GM23338 (cell line): ENCODE measurements at regions not wholly inside any gene's neighbourhood (a gene's known extent, or its start where the extent isn't known, plus 50 kb on each side); places are given as distances from the start of the nearest gene placed in this dataset.

Source experiments
- ATAC-seq: fragments of 200-7000 bp; cut with Tn5 transposase; 3 replicates; pipeline ENCODE4 v1.9.1; 2020
- DNase-seq: peaks from one replicate; pipeline ENCODE4 v3.0.0-alpha.2; 2015; ENCODE audit warnings: low spot score
- H2AFZ ChIP-seq: fragments of 200-600 bp; sonication (generic); 2 replicates; pipeline ENCODE4 v1.8.0; 2016; ENCODE audit warnings: antibody characterized with exemption, mild to moderate bottlenecking, moderate library complexity
- H3F3A ChIP-seq: fragments of 200-600 bp; sonication (generic); replicated peaks from 2 replicates; pipeline ENCODE4 v1.8.0; 2017; ENCODE audit warnings: antibody characterized with exemption, mixed run types, low read depth
- H3K27ac ChIP-seq: fragments of 200-600 bp; sonication (generic); 2 replicates; pipeline ENCODE4 v1.6.1; 2016; ENCODE audit warnings: low read depth
- H3K27me3 ChIP-seq: fragments of 200-600 bp; sonication (generic); 2 replicates; pipeline ENCODE4 v1.8.0; 2016; ENCODE audit warnings: mild to moderate bottlenecking, mixed run types, moderate library complexity; ENCODE audit not compliant: insufficient read depth
- H3K36me3 ChIP-seq: fragments of 200-600 bp; sonication (generic); 2 replicates; pipeline ENCODE4 v1.8.0; 2016; ENCODE audit warnings: mild to moderate bottlenecking; ENCODE audit not compliant: insufficient read depth
- H3K4me1 ChIP-seq: fragments of 200-600 bp; sonication (generic); 2 replicates; pipeline ENCODE4 v1.8.0; 2016; ENCODE audit warnings: mild to moderate bottlenecking, moderate library complexity; ENCODE audit not compliant: insufficient read depth
- H3K4me2 ChIP-seq: fragments of 200-600 bp; sonication (generic); 2 replicates; pipeline ENCODE4 v1.7.1; 2017; ENCODE audit warnings: mixed run types
- H3K4me3 ChIP-seq: fragments of 200-600 bp; sonication (generic); 2 replicates; pipeline ENCODE4 v1.6.1; 2016; ENCODE audit warnings: mixed run types
- H3K79me2 ChIP-seq: fragments of 200-600 bp; sonication (generic); replicated peaks from 2 replicates; pipeline ENCODE4 v1.8.0; 2017; ENCODE audit warnings: mild to moderate bottlenecking; ENCODE audit not compliant: insufficient read depth
- H3K9me2 ChIP-seq: fragments of 200-600 bp; sonication (generic); 2 replicates; pipeline ENCODE4 v1.8.0; 2017; ENCODE audit not compliant: insufficient read depth
- H4K20me1 ChIP-seq: fragments of 200-600 bp; sonication (generic); replicated peaks from 2 replicates; pipeline ENCODE4 v1.8.0; 2017; ENCODE audit warnings: mild to moderate bottlenecking; ENCODE audit not compliant: insufficient read depth
- H3K27ac Mint-ChIP-seq: 2 replicates; pipeline ENCODE4 v1.8.0; 2020; ENCODE audit warnings: inconsistent platforms, mild to moderate bottlenecking, moderate library complexity, mixed read lengths
- H3K27me3 Mint-ChIP-seq: 3 replicates; pipeline ENCODE4 v1.8.0; 2022; ENCODE audit warnings: low read depth, mild to moderate bottlenecking, moderate library complexity, mixed read lengths, inconsistent platforms; ENCODE audit not compliant: insufficient read depth, poor library complexity
- H3K36me3 Mint-ChIP-seq: 3 replicates; pipeline ENCODE4 v1.8.0; 2021; ENCODE audit warnings: low read depth, mild to moderate bottlenecking, inconsistent platforms, moderate library complexity, mixed read lengths
- H3K4me1 Mint-ChIP-seq: 3 replicates; pipeline ENCODE4 v1.8.0; 2020; ENCODE audit warnings: mild to moderate bottlenecking, inconsistent platforms, mixed read lengths
- H3K4me3 Mint-ChIP-seq: 3 replicates; pipeline ENCODE4 v1.8.0; 2021; ENCODE audit warnings: moderate library complexity, mild to moderate bottlenecking, inconsistent platforms, mixed read lengths
- H3K9me3 Mint-ChIP-seq: 3 replicates; pipeline ENCODE4 v1.8.0; 2020; ENCODE audit warnings: moderate library complexity, mild to moderate bottlenecking, inconsistent platforms, mixed read lengths
- CREB1 ChIP-seq: fragments of 250-450 bp; sonication (Bioruptor Pico); IDR thresholded peaks from 2 replicates; pipeline ENCODE4 v1.5.0; 2020; ENCODE audit warnings: low read depth, mild to moderate bottlenecking, moderate library complexity
- CTCF ChIP-seq, 2 experiments: fragments of 200-600 bp in 1 of 2; sonication (generic) in 1 of 2; conservative IDR thresholded peaks; 2 replicates each; pipeline versions ENCODE4 v1.5.1 to v1.6.1; 2016 to 2017; ENCODE audit warnings: antibody characterized with exemption in 2 of 2, low read depth in 2 of 2, mild to moderate bottlenecking in 2 of 2, moderate library complexity in 1 of 2
- EZH2 ChIP-seq: fragments of 200-600 bp; sonication (generic); IDR thresholded peaks from one replicate; pipeline ENCODE4 v1.8.0; 2017; ENCODE audit warnings: antibody characterized with exemption, mild to moderate bottlenecking, low read depth; ENCODE audit not compliant: unreplicated experiment
- EZH2phosphoT487 ChIP-seq: fragments of 200-600 bp; sonication (generic); IDR thresholded peaks from one replicate; pipeline ENCODE4 v1.8.1; 2018; ENCODE audit warnings: antibody characterized with exemption; ENCODE audit not compliant: unreplicated experiment
- JUNB ChIP-seq: IDR thresholded peaks from one replicate; pipeline ENCODE4 v1.6.1; 2016; ENCODE audit warnings: antibody characterized with exemption; ENCODE audit not compliant: unreplicated experiment
- POLR2AphosphoS5 ChIP-seq: IDR thresholded peaks from 2 replicates; pipeline ENCODE4 v1.6.1; 2016; ENCODE audit warnings: antibody characterized with exemption, low read depth
- ZNF331 ChIP-seq: fragments of 250-450 bp; sonication (Bioruptor Pico); IDR thresholded peaks from 2 replicates; pipeline ENCODE4 v1.5.0; 2020; ENCODE audit warnings: low read depth, mild to moderate bottlenecking, moderate library complexity
- TF ChIP-seq, protein P1 (sequence below): IDR thresholded peaks from one replicate; pipeline ENCODE4 v1.6.1; 2018; ENCODE audit warnings: antibody characterized with exemption; ENCODE audit not compliant: unreplicated experiment
- TF ChIP-seq, protein P2 (sequence below): fragments of 250-450 bp; sonication (Bioruptor Pico); IDR thresholded peaks from 2 replicates; pipeline ENCODE4 v1.5.0; 2020; ENCODE audit warnings: mild to moderate bottlenecking, moderate library complexity

GRCh38 chr11:93278976-93279375 lies 51.6 kb upstream of the DEUP1 start:
- no peaks in the 10 kb centered on the region for H3K27me3 ChIP-seq
- Mint-ChIP-seq H3K36me3 (no peaks in the 10 kb centered on the region), H3K4me1 (no peaks in the 10 kb centered on the region), H3K27ac (no peak overlapping the region), H3K9me3 (no peaks in the 10 kb centered on the region), H3K4me3 (no peak overlapping the region), H3K27me3 (no peaks in the 10 kb centered on the region)
- no peaks in the 10 kb centered on the region for H3K9me2 ChIP-seq
- no peaks in the 10 kb centered on the region for H3K4me1 ChIP-seq
- H2AFZ ChIP-seq: no peak overlapping the region
- ATAC-seq: no peak
- H3K27ac ChIP-seq: no peak overlapping the region
- no peaks in the 10 kb centered on the region for H3K36me3 ChIP-seq
- no peak for DNase-seq
- no peak overlapping the region for H3K4me3 ChIP-seq
- no peaks in the 10 kb centered on the region for H4K20me1 ChIP-seq
- no peak overlapping the region for H3K4me2 ChIP-seq
- no peaks in the 10 kb centered on the region for H3F3A ChIP-seq
- TF ChIP-seq POLR2AphosphoS5: no peak
- TF ChIP-seq CTCF (conservative IDR thresholded peaks at IDR 0.05; ENCODE audit: low read depth in 2 of 2): no peak
- no peak for TF ChIP-seq EZH2phosphoT487
- TF ChIP-seq ZNF331: no peak
- no peak for TF ChIP-seq EZH2
- TF ChIP-seq JUNB: no peak
- TF ChIP-seq, protein P1, sequence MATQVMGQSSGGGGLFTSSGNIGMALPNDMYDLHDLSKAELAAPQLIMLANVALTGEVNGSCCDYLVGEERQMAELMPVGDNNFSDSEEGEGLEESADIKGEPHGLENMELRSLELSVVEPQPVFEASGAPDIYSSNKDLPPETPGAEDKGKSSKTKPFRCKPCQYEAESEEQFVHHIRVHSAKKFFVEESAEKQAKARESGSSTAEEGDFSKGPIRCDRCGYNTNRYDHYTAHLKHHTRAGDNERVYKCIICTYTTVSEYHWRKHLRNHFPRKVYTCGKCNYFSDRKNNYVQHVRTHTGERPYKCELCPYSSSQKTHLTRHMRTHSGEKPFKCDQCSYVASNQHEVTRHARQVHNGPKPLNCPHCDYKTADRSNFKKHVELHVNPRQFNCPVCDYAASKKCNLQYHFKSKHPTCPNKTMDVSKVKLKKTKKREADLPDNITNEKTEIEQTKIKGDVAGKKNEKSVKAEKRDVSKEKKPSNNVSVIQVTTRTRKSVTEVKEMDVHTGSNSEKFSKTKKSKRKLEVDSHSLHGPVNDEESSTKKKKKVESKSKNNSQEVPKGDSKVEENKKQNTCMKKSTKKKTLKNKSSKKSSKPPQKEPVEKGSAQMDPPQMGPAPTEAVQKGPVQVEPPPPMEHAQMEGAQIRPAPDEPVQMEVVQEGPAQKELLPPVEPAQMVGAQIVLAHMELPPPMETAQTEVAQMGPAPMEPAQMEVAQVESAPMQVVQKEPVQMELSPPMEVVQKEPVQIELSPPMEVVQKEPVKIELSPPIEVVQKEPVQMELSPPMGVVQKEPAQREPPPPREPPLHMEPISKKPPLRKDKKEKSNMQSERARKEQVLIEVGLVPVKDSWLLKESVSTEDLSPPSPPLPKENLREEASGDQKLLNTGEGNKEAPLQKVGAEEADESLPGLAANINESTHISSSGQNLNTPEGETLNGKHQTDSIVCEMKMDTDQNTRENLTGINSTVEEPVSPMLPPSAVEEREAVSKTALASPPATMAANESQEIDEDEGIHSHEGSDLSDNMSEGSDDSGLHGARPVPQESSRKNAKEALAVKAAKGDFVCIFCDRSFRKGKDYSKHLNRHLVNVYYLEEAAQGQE: no peak
- TF ChIP-seq, protein P2, sequence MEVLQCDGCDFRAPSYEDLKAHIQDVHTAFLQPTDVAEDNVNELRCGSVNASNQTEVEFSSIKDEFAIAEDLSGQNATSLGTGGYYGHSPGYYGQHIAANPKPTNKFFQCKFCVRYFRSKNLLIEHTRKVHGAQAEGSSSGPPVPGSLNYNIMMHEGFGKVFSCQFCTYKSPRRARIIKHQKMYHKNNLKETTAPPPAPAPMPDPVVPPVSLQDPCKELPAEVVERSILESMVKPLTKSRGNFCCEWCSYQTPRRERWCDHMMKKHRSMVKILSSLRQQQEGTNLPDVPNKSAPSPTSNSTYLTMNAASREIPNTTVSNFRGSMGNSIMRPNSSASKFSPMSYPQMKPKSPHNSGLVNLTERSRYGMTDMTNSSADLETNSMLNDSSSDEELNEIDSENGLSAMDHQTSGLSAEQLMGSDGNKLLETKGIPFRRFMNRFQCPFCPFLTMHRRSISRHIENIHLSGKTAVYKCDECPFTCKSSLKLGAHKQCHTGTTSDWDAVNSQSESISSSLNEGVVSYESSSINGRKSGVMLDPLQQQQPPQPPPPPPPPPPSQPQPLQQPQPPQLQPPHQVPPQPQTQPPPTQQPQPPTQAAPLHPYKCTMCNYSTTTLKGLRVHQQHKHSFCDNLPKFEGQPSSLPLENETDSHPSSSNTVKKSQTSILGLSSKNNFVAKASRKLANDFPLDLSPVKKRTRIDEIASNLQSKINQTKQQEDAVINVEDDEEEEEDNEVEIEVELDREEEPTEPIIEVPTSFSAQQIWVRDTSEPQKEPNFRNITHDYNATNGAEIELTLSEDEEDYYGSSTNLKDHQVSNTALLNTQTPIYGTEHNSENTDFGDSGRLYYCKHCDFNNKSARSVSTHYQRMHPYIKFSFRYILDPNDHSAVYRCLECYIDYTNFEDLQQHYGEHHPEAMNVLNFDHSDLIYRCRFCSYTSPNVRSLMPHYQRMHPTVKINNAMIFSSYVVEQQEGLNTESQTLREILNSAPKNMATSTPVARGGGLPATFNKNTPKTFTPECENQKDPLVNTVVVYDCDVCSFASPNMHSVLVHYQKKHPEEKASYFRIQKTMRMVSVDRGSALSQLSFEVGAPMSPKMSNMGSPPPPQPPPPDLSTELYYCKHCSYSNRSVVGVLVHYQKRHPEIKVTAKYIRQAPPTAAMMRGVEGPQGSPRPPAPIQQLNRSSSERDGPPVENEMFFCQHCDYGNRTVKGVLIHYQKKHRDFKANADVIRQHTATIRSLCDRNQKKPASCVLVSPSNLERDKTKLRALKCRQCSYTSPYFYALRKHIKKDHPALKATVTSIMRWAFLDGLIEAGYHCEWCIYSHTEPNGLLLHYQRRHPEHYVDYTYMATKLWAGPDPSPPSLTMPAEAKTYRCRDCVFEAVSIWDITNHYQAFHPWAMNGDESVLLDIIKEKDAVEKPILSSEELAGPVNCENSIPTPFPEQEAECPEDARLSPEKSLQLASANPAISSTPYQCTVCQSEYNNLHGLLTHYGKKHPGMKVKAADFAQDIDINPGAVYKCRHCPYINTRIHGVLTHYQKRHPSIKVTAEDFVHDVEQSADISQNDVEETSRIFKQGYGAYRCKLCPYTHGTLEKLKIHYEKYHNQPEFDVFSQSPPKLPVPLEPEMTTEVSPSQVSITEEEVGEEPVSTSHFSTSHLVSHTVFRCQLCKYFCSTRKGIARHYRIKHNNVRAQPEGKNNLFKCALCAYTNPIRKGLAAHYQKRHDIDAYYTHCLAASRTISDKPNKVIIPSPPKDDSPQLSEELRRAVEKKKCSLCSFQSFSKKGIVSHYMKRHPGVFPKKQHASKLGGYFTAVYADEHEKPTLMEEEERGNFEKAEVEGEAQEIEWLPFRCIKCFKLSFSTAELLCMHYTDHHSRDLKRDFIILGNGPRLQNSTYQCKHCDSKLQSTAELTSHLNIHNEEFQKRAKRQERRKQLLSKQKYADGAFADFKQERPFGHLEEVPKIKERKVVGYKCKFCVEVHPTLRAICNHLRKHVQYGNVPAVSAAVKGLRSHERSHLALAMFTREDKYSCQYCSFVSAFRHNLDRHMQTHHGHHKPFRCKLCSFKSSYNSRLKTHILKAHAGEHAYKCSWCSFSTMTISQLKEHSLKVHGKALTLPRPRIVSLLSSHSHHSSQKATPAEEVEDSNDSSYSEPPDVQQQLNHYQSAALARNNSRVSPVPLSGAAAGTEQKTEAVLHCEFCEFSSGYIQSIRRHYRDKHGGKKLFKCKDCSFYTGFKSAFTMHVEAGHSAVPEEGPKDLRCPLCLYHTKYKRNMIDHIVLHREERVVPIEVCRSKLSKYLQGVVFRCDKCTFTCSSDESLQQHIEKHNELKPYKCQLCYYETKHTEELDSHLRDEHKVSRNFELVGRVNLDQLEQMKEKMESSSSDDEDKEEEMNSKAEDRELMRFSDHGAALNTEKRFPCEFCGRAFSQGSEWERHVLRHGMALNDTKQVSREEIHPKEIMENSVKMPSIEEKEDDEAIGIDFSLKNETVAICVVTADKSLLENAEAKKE (CRISPR knock-in tag): no peak
- no peak for TF ChIP-seq CREB1 (CRISPR knock-in tag)
- no peaks in the 10 kb centered on the region for H3K79me2 ChIP-seq
